B cell (primary cell): ENCODE measurements at regions not wholly inside any gene's neighbourhood (a gene's known extent, or its start where the extent isn't known, plus 50 kb on each side); places are given as distances from the start of the nearest gene placed in this dataset.

ENCODE experiments used
- EZH2 ChIP-seq: IDR thresholded peaks from 2 replicates; pipeline ENCODE4 v1.6.1; 2012; ENCODE audit warnings: borderline replicate concordance, low read depth, mild to moderate bottlenecking, moderate library complexity, low read length; ENCODE audit not compliant: insufficient read depth, poor library complexity, severe bottlenecking
- TF ChIP-seq, protein P1 (sequence below): fragments of 200-600 bp; IDR thresholded peaks from one replicate; pipeline ENCODE4 v1.8.0; 2022; ENCODE audit warnings: antibody characterized with exemption, mild to moderate bottlenecking

DNA sequence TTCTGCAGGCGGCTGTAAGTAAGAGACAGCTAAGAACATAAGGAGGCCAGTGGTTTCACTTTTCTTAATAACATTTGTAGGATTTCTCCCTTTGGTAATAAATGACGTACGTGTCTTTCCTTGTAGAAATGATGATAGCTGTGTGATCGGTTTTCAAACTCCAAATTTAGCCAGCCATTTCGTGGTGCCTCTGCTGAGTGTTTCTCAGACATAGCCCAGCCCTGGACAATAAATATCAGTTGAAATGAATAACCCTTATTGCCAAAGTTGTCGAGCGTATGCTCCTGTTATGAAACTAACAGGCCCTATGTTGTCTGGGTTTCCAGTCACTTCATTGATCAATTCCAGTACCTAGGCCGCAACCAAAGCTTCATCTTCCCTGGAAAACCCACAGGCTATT lies 75.0 kb upstream of the MSX2 start:
- TF ChIP-seq, protein P1, sequence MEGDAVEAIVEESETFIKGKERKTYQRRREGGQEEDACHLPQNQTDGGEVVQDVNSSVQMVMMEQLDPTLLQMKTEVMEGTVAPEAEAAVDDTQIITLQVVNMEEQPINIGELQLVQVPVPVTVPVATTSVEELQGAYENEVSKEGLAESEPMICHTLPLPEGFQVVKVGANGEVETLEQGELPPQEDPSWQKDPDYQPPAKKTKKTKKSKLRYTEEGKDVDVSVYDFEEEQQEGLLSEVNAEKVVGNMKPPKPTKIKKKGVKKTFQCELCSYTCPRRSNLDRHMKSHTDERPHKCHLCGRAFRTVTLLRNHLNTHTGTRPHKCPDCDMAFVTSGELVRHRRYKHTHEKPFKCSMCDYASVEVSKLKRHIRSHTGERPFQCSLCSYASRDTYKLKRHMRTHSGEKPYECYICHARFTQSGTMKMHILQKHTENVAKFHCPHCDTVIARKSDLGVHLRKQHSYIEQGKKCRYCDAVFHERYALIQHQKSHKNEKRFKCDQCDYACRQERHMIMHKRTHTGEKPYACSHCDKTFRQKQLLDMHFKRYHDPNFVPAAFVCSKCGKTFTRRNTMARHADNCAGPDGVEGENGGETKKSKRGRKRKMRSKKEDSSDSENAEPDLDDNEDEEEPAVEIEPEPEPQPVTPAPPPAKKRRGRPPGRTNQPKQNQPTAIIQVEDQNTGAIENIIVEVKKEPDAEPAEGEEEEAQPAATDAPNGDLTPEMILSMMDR, result no peak
- TF ChIP-seq EZH2, result no peak
